Osteoblast (primary cell): ENCODE measurements at regions not wholly inside any gene's neighbourhood (a gene's known extent, or its start where the extent isn't known, plus 50 kb on each side); places are given as distances from the start of the nearest gene placed in this dataset.

Experiments used
- DNase-seq: peaks from one replicate; pipeline ENCODE4 v3.0.0; 2011; ENCODE audit warnings: low spot score, mixed read lengths; ENCODE audit not compliant: insufficient read length; ENCODE audit errors: missing footprints
- H2AFZ ChIP-seq: 2 replicates; pipeline ENCODE4 v1.6.0; 2011; ENCODE audit warnings: mild to moderate bottlenecking, low read length
- H3K27ac ChIP-seq: 2 replicates; pipeline ENCODE4 v1.5.1; 2011; ENCODE audit warnings: mild to moderate bottlenecking, low read depth, low read length, moderate library complexity
- H3K27me3 ChIP-seq: 2 replicates; pipeline ENCODE4 v1.6.0; 2012; ENCODE audit warnings: mild to moderate bottlenecking, control low read depth, inconsistent platforms, low read length, moderate library complexity; ENCODE audit not compliant: insufficient read depth
- H3K36me3 ChIP-seq: 2 replicates; pipeline ENCODE4 v1.5.1; 2011; ENCODE audit warnings: mild to moderate bottlenecking, low read length, control low read depth, moderate library complexity; ENCODE audit not compliant: insufficient read depth
- H3K4me1 ChIP-seq: 2 replicates; pipeline ENCODE4 v1.5.1; 2011; ENCODE audit warnings: mild to moderate bottlenecking, low read length, control low read depth, moderate library complexity; ENCODE audit not compliant: insufficient read depth
- H3K4me2 ChIP-seq: 2 replicates; pipeline ENCODE4 v1.6.0; 2011; ENCODE audit warnings: mild to moderate bottlenecking, low read length; ENCODE audit not compliant: insufficient read depth
- H3K4me3 ChIP-seq: fragments of 200-600 bp; sonication (generic); 3 replicates; pipeline ENCODE4 v1.5.1; 2012; ENCODE audit warnings: mild to moderate bottlenecking, low read length, inconsistent platforms; ENCODE audit not compliant: insufficient read depth
- H3K79me2 ChIP-seq: 2 replicates; pipeline ENCODE4 v1.6.0; 2012; ENCODE audit warnings: mild to moderate bottlenecking, low read length, control low read depth, inconsistent platforms; ENCODE audit not compliant: insufficient read depth
- H3K9me3 ChIP-seq: 2 replicates; pipeline ENCODE4 v1.5.1; 2011; ENCODE audit warnings: low read depth, low read length, control low read depth
- H4K20me1 ChIP-seq: 2 replicates; pipeline ENCODE4 v1.6.0; 2012; ENCODE audit warnings: mild to moderate bottlenecking, low read length, control low read depth; ENCODE audit not compliant: insufficient read depth
- CTCF ChIP-seq: IDR thresholded peaks from 2 replicates; pipeline ENCODE4 v1.5.1; 2011; ENCODE audit warnings: mild to moderate bottlenecking, low read depth, low read length, moderate library complexity; ENCODE audit errors: extremely low read depth

DNA sequence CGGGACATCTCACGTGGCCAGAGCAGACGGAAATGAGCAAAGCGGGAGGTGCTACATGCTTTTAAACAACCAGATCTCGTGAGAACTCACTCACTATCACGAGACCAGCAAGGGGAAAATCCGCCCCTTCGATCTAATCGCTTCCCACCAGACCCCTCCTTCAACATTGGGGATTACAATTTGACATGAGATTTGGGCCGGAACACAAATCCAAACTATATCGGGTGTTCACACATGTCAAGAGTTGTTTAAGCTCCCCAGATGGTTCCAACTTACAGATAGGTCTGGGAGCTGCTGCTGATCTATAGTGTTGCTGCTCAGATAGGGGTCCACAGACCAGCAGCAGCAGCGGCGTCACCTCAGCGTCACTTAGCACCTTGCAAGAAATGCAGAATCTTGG lies 194.9 kb downstream of the GPAM start:
- no peaks in the 10 kb centered on the region for H4K20me1 ChIP-seq
- H3K27me3 ChIP-seq: no peaks in the 10 kb centered on the region
- H3K36me3 ChIP-seq: no peaks in the 10 kb centered on the region
- H3K79me2 ChIP-seq: no peaks in the 10 kb centered on the region
- H3K4me1 ChIP-seq: no peaks in the 10 kb centered on the region
- H3K4me2 ChIP-seq: no peak overlapping the region
- no peak overlapping the region for H2AFZ ChIP-seq
- H3K9me3 ChIP-seq: no peaks in the 10 kb centered on the region
- H3K27ac ChIP-seq: no peak overlapping the region
- no peak overlapping the region for H3K4me3 ChIP-seq
- no peak for DNase-seq
- TF ChIP-seq CTCF: no peak

DNA sequence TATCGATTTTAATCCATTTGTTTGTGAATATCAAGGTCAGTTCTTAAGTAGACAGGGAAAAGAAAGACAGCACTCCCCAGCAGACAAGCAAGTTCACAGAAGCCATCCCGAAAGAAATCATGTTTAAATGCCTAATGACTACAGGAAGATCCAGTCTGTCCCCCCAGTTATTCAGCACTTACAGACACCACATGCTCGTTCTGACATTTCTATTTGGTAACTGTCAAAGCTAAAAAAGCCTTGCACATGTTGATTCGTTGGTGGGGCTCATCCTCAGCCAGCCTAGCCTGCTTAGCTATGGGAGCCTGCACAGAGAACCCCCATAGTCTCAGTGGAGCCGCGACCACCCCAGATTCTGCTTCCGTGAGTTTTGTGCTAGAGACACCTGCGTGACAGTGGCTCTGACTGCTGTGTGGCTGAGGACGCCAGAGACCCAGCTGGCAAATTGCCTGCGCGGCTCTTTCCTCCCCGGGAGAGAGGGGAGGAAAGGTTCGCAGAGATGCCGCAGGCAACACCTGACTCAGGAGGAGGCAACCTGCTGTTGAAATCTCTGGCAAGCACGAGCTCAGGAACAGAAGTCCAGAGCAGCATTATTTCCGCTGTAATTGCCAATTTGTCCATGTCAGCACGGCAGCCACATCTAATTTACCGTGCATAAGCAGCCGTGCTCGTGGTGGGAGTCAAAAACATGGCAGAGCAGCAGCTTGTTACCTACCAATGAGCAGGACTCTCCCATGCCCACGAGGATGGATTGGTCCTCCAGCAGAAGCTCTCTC lies 194.2 kb downstream of the GPAM start:
- Histone ChIP-seq H3K4me3 (no peak overlapping the region), H3K36me3 (no peaks in the 10 kb centered on the region), H3K4me1 (no peaks in the 10 kb centered on the region), H4K20me1 (no peaks in the 10 kb centered on the region), H3K27ac (no peak overlapping the region), H3K4me2 (no peak overlapping the region), H3K79me2 (no peaks in the 10 kb centered on the region), H3K27me3 (no peaks in the 10 kb centered on the region), H2AFZ (no peak overlapping the region), H3K9me3 (no peaks in the 10 kb centered on the region)
- no peak for DNase-seq
- TF ChIP-seq CTCF: no peak

DNA sequence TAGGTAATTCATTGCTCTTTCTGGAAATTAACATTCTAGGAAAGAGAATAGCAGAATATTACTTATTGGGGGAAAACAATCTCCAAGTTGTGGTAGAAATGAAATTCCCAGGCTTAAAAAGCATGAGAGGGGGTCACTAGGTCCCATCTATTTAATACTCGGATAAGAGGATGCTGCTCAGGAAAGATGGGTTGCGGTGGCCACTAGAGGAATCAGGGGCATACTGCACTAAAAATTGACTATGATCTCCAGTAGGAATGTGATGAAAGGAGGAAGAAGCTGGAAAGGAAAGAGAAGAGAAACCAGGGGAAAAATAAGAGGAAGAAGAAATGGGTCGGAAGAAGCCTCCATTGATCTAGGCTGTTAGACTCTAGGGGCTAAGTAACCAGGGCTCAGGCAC lies 192.8 kb downstream of the GPAM start:
- H3K4me3 ChIP-seq: no peak overlapping the region
- H3K27me3 ChIP-seq: no peaks in the 10 kb centered on the region
- H3K36me3 ChIP-seq: no peaks in the 10 kb centered on the region
- no peak overlapping the region for H3K4me2 ChIP-seq
- no peak for DNase-seq
- H2AFZ ChIP-seq: no peak overlapping the region
- no peak for TF ChIP-seq CTCF
- no peaks in the 10 kb centered on the region for H4K20me1 ChIP-seq
- H3K4me1 ChIP-seq: no peaks in the 10 kb centered on the region
- H3K27ac ChIP-seq: no peak overlapping the region
- H3K9me3 ChIP-seq: no peaks in the 10 kb centered on the region
- H3K79me2 ChIP-seq: no peaks in the 10 kb centered on the region

DNA sequence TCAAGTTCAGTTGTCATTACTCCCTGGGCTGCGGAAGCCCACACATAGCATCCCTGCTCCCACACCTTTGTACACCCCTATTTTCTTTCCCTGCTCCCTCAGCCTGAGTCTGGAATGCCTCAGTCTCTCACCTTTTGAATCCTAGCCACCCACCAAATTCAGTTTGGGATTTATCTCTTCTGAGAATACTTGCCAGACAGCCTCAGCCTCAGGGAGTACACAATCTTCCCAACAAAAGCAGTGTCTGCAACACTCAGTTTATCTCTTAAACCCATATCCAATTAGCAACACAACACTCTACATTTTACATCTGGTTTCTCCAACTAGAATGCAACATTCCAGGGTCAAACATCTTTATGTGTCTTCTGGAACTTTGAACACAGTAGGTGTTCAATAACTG lies 190.2 kb downstream of the GPAM start:
- H3K27me3 ChIP-seq: no peaks in the 10 kb centered on the region
- no peaks in the 10 kb centered on the region for H3K36me3 ChIP-seq
- H3K27ac ChIP-seq: no peak overlapping the region
- no peak overlapping the region for H3K4me3 ChIP-seq
- no peak for DNase-seq
- H3K4me2 ChIP-seq: no peak overlapping the region
- no peak for TF ChIP-seq CTCF
- no peaks in the 10 kb centered on the region for H4K20me1 ChIP-seq
- no peaks in the 10 kb centered on the region for H3K4me1 ChIP-seq
- H2AFZ ChIP-seq: no peak overlapping the region
- no peaks in the 10 kb centered on the region for H3K79me2 ChIP-seq
- H3K9me3 ChIP-seq: no peaks in the 10 kb centered on the region
